OCI-LY1 (cell line): ENCODE measurements at regions not wholly inside any gene's neighbourhood (a gene's known extent, or its start where the extent isn't known, plus 50 kb on each side); places are given as distances from the start of the nearest gene placed in this dataset.

Experiments
- CTCF ChIP-seq: fragments of 200-600 bp; sonication (generic), shearing (Covaris generic); IDR thresholded peaks from 2 replicates; pipeline ENCODE4 v1.5.1; 2017; ENCODE audit warnings: mild to moderate bottlenecking, antibody characterized with exemption, low read length, moderate library complexity, mixed read lengths
- EZH2 ChIP-seq: fragments of 200-600 bp; sonication (generic), shearing (Covaris generic); IDR thresholded peaks from 2 replicates; pipeline ENCODE4 v1.8.0; 2017; ENCODE audit warnings: borderline replicate concordance, mixed run types, mild to moderate bottlenecking, antibody characterized with exemption, low read length, moderate library complexity, mixed read lengths

DNA sequence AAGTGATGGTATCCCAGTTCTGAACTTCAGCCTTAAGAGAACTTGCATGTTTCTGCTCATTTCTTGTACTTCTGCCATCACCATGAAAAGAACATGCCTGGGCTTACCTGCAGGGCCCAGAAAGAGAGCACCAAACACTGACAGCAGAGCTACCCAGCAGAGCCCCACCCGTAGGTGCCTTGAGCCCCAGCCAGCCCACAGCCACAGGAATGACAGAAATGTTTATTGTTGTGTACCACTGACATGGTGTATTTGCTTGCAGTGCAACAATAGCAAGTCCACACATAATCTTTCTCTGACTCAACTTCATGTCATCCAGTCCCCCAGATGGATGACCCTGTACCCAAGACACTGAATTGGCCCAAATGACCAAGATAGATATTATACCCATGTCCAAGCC, 195.2 kb downstream of the TSHZ3 start:
- TF ChIP-seq CTCF: no peak
- TF ChIP-seq EZH2: no peak
